A673 (cell line): ENCODE measurements at regions not wholly inside any gene's neighbourhood (a gene's known extent, or its start where the extent isn't known, plus 50 kb on each side); places are given as distances from the start of the nearest gene placed in this dataset.
"Not testable (repeated sequence)": the region's sequence is repeated elsewhere in the genome, so short reads cannot be mapped to it uniquely, and the experiment has no call there.

Experiments used
- BruUV-seq: library from RNA; stranded (reverse); fragments of 400-500 nt; replicated peaks from 2 replicates; lab custom pipeline; 2021; lab: Mats Ljungman, UMichigan
- CTCF ChIA-PET: fragments of 300-600 bp; sonication (Branson Sonifier 250); formaldehyde crosslinking; loops from one replicate; lab custom pipeline; 2022; ENCODE audit warnings: antibody characterized with exemption; lab: Charles Lee
- POLR2A ChIA-PET: fragments of 300-600 bp; sonication (Branson Sonifier 250); formaldehyde crosslinking; loops from one replicate; lab custom pipeline; 2022; ENCODE audit warnings: antibody characterized with exemption; ENCODE audit not compliant: low non-redundant PET; lab: Charles Lee
- DNase-seq: peaks from one replicate; pipeline ENCODE4 v3.0.0-alpha.2; 2015; ENCODE audit warnings: low spot score
- H3K27ac ChIP-seq: fragments of 200-600 bp; sonication (generic); 2 replicates; pipeline ENCODE4 v1.5.1; 2016; ENCODE audit warnings: mixed run types, low read depth, mild to moderate bottlenecking, mixed read lengths, antibody characterized with exemption, low read length; ENCODE audit not compliant: poor library complexity, severe bottlenecking
- H3K27me3 ChIP-seq: fragments of 200-600 bp; sonication (generic); replicated peaks from 2 replicates; pipeline ENCODE4 v1.6.1; 2017; ENCODE audit warnings: mixed run types, low read depth, mild to moderate bottlenecking, mixed read lengths, antibody characterized with exemption, low read length; ENCODE audit not compliant: insufficient read depth, poor library complexity
- H3K36me3 ChIP-seq: fragments of 200-600 bp; sonication (generic); 2 replicates; pipeline ENCODE4 v1.6.1; 2016; ENCODE audit warnings: mixed run types, mild to moderate bottlenecking, mixed read lengths, antibody characterized with exemption, low read length; ENCODE audit not compliant: insufficient read depth, poor library complexity, severe bottlenecking
- H3K4me1 ChIP-seq: fragments of 200-600 bp; sonication (generic); 2 replicates; pipeline ENCODE4 v1.6.1; 2017; ENCODE audit warnings: mixed run types, mild to moderate bottlenecking, mixed read lengths, antibody characterized with exemption, low read length; ENCODE audit not compliant: insufficient read depth, poor library complexity, severe bottlenecking
- H3K4me3 ChIP-seq: fragments of 200-600 bp; sonication (generic); 2 replicates; pipeline ENCODE4 v1.5.1; 2016; ENCODE audit warnings: low read depth, mixed run types, mild to moderate bottlenecking, mixed read lengths, low read length; ENCODE audit not compliant: poor library complexity, severe bottlenecking
- H3K9me3 ChIP-seq: fragments of 200-600 bp; sonication (generic); 2 replicates; pipeline ENCODE4 v1.6.1; 2016; ENCODE audit warnings: mixed run types, low read depth, mild to moderate bottlenecking, mixed read lengths, antibody characterized with exemption, low read length; ENCODE audit not compliant: poor library complexity, severe bottlenecking
- EZH2 ChIP-seq: fragments of 200-600 bp; sonication (generic); IDR thresholded peaks from 2 replicates; pipeline ENCODE4 v1.6.1; 2017; ENCODE audit warnings: borderline replicate concordance, low read depth, mild to moderate bottlenecking, mixed read lengths, antibody characterized with exemption, low read length; ENCODE audit not compliant: poor library complexity, severe bottlenecking
- intact Hi-C: fragments of 100-400 bp; cut with micrococcal nuclease; formaldehyde crosslinking; loops from one replicate; pipeline ENCODE4 v1.10.0; 2022; ENCODE audit not compliant: unreplicated experiment
- TF ChIP-seq, protein P1 (sequence below): fragments of 300-800, 200-600 bp; sonication (generic); conservative IDR thresholded peaks from 2 replicates; pipeline ENCODE4 v1.5.1; 2017; ENCODE audit warnings: low read depth, mild to moderate bottlenecking, antibody characterized with exemption, low read length, moderate library complexity, mixed read lengths

DNA sequence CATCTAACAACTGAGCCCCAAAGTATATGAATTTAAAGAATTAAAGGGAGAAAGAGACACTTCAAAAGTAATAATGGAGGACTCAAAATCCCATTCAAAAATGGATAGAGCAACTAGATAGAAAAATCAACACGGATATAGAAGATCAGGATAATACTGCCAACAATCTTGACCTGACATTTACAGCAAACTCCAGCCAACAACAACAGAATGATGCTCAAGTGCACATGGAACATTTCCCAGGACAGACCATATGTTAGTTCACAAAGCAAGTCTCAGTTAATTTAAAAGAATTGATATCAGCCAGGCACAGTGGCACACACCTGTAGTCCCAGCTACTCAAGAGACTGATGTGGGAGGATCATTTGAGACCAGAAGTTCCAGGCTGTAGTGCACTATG lies 72.0 kb upstream of the SMARCAD1 start:
- Histone ChIP-seq H3K4me1 (no peaks in the 10 kb centered on the region), H3K9me3 (no peaks in the 10 kb centered on the region), H3K4me3 (no peak overlapping the region), H3K36me3 (no peaks in the 10 kb centered on the region), H3K27ac (no peak overlapping the region), H3K27me3 (no peaks in the 10 kb centered on the region)
- intact Hi-C loops: no loop called here
- ChIA-PET POLR2A (no interaction called here), CTCF (no interaction called here)
- no peak for DNase-seq
- no TSS peak for BruUV-seq
- TF ChIP-seq, protein P1, sequence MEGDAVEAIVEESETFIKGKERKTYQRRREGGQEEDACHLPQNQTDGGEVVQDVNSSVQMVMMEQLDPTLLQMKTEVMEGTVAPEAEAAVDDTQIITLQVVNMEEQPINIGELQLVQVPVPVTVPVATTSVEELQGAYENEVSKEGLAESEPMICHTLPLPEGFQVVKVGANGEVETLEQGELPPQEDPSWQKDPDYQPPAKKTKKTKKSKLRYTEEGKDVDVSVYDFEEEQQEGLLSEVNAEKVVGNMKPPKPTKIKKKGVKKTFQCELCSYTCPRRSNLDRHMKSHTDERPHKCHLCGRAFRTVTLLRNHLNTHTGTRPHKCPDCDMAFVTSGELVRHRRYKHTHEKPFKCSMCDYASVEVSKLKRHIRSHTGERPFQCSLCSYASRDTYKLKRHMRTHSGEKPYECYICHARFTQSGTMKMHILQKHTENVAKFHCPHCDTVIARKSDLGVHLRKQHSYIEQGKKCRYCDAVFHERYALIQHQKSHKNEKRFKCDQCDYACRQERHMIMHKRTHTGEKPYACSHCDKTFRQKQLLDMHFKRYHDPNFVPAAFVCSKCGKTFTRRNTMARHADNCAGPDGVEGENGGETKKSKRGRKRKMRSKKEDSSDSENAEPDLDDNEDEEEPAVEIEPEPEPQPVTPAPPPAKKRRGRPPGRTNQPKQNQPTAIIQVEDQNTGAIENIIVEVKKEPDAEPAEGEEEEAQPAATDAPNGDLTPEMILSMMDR: no peak
- TF ChIP-seq EZH2: no peak

DNA sequence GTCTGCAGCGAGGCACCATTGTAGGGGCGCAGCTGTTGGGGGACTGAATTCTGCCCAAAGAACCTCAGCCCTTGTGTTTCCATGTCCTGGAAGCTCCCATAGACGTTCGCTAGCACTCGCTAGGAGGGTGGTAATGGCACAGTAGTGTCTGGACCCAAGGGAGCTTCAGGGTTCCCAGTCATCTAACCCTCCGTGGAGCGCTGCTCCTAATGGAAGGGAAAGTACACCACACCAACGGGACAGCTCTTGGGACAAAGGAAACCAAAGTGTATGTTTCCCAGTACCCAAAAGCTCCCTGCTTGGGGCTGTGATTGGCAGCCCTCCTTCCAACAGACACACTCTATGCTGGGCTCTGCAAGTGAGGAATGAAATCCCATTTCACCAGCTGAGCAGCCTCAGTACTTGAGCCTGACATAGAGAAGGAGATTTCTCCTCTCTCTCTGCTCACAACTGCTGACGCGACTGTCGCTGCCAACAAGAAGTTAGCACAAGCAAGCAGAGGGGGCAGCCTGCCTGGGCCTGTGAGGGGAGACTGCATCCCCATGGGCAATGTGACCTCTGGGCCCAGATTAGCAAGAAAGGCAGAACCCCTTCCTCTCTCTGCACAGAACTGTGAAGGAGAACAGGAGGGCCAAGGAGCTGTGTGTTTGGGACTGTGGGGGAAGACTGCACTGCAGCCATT lies 67.6 kb upstream of the SMARCAD1 start:
- H3K27ac ChIP-seq: no peak overlapping the region
- H3K36me3 ChIP-seq: no peaks in the 10 kb centered on the region
- no TSS peak for BruUV-seq
- no peaks in the 10 kb centered on the region for H3K27me3 ChIP-seq
- no peak for DNase-seq
- H3K4me3 ChIP-seq: no peak overlapping the region
- intact Hi-C loops: no loop called here
- no peaks in the 10 kb centered on the region for H3K9me3 ChIP-seq
- CTCF ChIA-PET: no interaction called here
- TF ChIP-seq, protein P1: no peak
- no peak for TF ChIP-seq EZH2
- POLR2A ChIA-PET: no interaction called here
- H3K4me1 ChIP-seq: no peaks in the 10 kb centered on the region

DNA sequence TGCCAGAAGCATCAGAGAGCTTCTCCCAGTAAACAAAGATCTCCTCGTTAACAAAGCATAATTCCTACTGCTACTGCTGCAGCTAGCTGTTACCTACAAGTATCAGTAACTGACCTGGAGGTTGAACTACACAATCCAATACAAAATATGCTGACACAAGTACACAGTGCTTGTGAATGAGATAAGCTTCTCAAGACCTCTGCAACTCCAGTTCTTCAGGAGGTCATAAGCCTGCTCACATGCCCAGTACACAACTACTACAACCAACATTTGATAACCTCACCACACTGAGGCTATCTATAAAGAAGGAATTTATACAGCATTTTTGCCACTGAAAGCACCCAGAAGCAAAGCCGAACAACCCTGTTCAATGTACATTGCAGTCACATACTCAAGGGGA lies 66.7 kb upstream of the SMARCAD1 start:
- ChIA-PET POLR2A (no interaction called here), CTCF (no interaction called here)
- Histone ChIP-seq H3K4me1 (no peaks in the 10 kb centered on the region), H3K27ac (no peak overlapping the region), H3K27me3 (no peaks in the 10 kb centered on the region), H3K36me3 (no peaks in the 10 kb centered on the region), H3K9me3 (no peaks in the 10 kb centered on the region), H3K4me3 (no peak overlapping the region)
- BruUV-seq: no TSS peak
- no peak for DNase-seq
- TF ChIP-seq, protein P1: no peak
- no peak for TF ChIP-seq EZH2
- intact Hi-C loops: no loop called here

DNA sequence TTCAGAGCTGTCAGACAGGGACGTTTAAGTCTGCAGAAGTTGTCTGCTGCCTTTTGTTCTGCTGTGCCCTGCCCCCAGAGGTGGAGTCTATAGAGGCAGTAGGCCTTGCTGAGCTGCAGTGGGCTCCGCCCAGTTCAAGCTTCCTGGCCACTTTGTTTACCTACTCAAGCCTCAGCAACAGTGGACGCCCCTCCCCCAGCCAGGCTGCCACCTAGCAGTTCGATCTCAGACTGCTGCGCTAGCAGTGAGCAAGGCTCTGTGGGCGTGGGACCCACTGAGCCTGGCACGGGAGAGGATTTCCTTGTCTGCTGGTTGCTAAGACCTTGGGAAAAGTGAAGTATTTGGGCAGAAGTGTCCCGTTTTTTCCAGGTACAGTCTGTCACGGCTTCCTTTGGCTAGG lies 59.6 kb upstream of the SMARCAD1 start:
- POLR2A ChIA-PET, CTCF ChIA-PET, BruUV-seq: not testable (repeated sequence)

More for the DNA sequence above, 59.6 kb upstream of the SMARCAD1 start:
- DNase-seq, H3K27me3 ChIP-seq, H3K27ac ChIP-seq, H3K4me3 ChIP-seq, intact Hi-C loops, H3K4me1 ChIP-seq, H3K9me3 ChIP-seq, H3K36me3 ChIP-seq: not testable (repeated sequence)
